HG03139 (cell line): ENCODE measurements at regions not wholly inside any gene's neighbourhood (a gene's known extent, or its start where the extent isn't known, plus 50 kb on each side); places are given as distances from the start of the nearest gene placed in this dataset.
"Not testable (repeated sequence)": the region's sequence is repeated elsewhere in the genome, so short reads cannot be mapped to it uniquely, and the experiment has no call there.

Experiments used
- ATAC-seq: cut with Tn5 transposase; IDR thresholded peaks from one replicate; pipeline ENCODE4 v1.9.1; 2021; ENCODE audit not compliant: unreplicated experiment

GRCh38 chr1:58072450-58072849 is 474.1 kb downstream of the OMA1 start:
- no peak for ATAC-seq

- ATAC-seq, result no peak
These were observed 479.4 kb downstream of the OMA1 start for GRCh38 chr1:58067082-58067481.

GRCh38 chr1:58065520-58065919 is 481.0 kb downstream of the OMA1 start:
- no peak for ATAC-seq

GRCh38 chr1:58064166-58064565 is 482.4 kb downstream of the OMA1 start:
- no peak for ATAC-seq

- ATAC-seq, result no peak
These were observed 483.4 kb downstream of the OMA1 start for GRCh38 chr1:58063095-58063494.

GRCh38 chr1:58062635-58063034 is 483.9 kb downstream of the OMA1 start:
- no peak for ATAC-seq

GRCh38 chr1:58060559-58061170 is 485.9 kb downstream of the OMA1 start:
- ATAC-seq, result no peak

- no peak for ATAC-seq
These were observed 486.7 kb downstream of the OMA1 start for GRCh38 chr1:58059789-58060188.

- no peak for ATAC-seq
These were observed 488.2 kb downstream of the OMA1 start for GRCh38 chr1:58058323-58058722.

GRCh38 chr1:58057826-58058225 is 488.7 kb downstream of the OMA1 start:
- ATAC-seq, result no peak

GRCh38 chr1:58051187-58051586 is 495.3 kb downstream of the OMA1 start:
- ATAC-seq, result not testable (repeated sequence)

- ATAC-seq, result no peak
These were observed 499.2 kb downstream of the OMA1 start for GRCh38 chr1:58047265-58047858.

GRCh38 chr1:58045094-58045705 is 501.3 kb downstream of the OMA1 start:
- no peak for ATAC-seq

GRCh38 chr1:58041621-58042020 is 504.9 kb downstream of the OMA1 start:
- no peak for ATAC-seq

- ATAC-seq, result no peak
These were observed 508.0 kb downstream of the OMA1 start for GRCh38 chr1:58038574-58038973.

- no peak for ATAC-seq
These were observed 511.0 kb downstream of the OMA1 start for GRCh38 chr1:58035523-58035922.

- ATAC-seq, result no peak
These were observed 513.2 kb downstream of the OMA1 start for GRCh38 chr1:58033311-58033710.

- no peak for ATAC-seq
These were observed 513.9 kb downstream of the OMA1 start for GRCh38 chr1:58032611-58033073.

- ATAC-seq, result no peak
These were observed 515.1 kb downstream of the OMA1 start for GRCh38 chr1:58031416-58031815.

- ATAC-seq, result no peak
These were observed 516.1 kb downstream of the OMA1 start for GRCh38 chr1:58030456-58030855.

- no peak for ATAC-seq
These were observed 528.9 kb downstream of the OMA1 start for GRCh38 chr1:58017641-58018040.

- ATAC-seq, result no peak
These were observed 533.3 kb downstream of the OMA1 start for GRCh38 chr1:58013237-58013636.

- no peak for ATAC-seq
These were observed 534.5 kb downstream of the OMA1 start for GRCh38 chr1:58011978-58012377.
